Aorta (tissue), 5 donors: ENCODE measurements at regions not wholly inside any gene's neighbourhood (a gene's known extent, or its start where the extent isn't known, plus 50 kb on each side); places are given as distances from the start of the nearest gene placed in this dataset.

Experiments
- ATAC-seq: fragments of 200-7000 bp; cut with Tn5 transposase; one replicate; pipeline ENCODE4 v1.9.1; 2022; ENCODE audit warnings: moderate library complexity; ENCODE audit not compliant: low FRiP score
- DNase-seq, 2 donors: peaks; one replicate each; pipeline ENCODE4 v3.0.0-alpha.2; 2020
- H3K27ac ChIP-seq, 2 donors: one replicate each; pipeline ENCODE4 v1.5.1; 2013; ENCODE audit warnings: low read length in 2 of 2, mild to moderate bottlenecking in 2 of 2, moderate library complexity in 2 of 2, control low read depth in 1 of 2, inconsistent platforms in 1 of 2, low read depth in 1 of 2
- H3K27me3 ChIP-seq, 2 donors: one replicate each; pipeline ENCODE4 v1.6.1; 2013; ENCODE audit warnings: control low read depth in 1 of 2, low read length in 1 of 2, mild to moderate bottlenecking in 1 of 2, moderate library complexity in 1 of 2; ENCODE audit not compliant: insufficient read depth in 2 of 2, control insufficient read depth in 1 of 2
- H3K36me3 ChIP-seq, 2 donors: one replicate each; pipeline ENCODE4 v1.6.1; 2013; ENCODE audit warnings: control low read depth in 1 of 2, low read length in 1 of 2, mild to moderate bottlenecking in 1 of 2; ENCODE audit not compliant: insufficient read depth in 2 of 2, control insufficient read depth in 1 of 2
- H3K4me1 ChIP-seq, 2 donors: one replicate each; pipeline ENCODE4 v1.6.1; 2013; ENCODE audit warnings: low read length in 2 of 2, control low read depth in 1 of 2, mild to moderate bottlenecking in 1 of 2, moderate library complexity in 1 of 2; ENCODE audit not compliant: insufficient read depth in 2 of 2, control insufficient read depth in 1 of 2
- H3K4me3 ChIP-seq, 2 donors: one replicate each; pipeline ENCODE4 v1.5.1; 2013; ENCODE audit warnings: low read length in 2 of 2, control low read depth in 1 of 2, mild to moderate bottlenecking in 1 of 2
- H3K9me3 ChIP-seq: one replicate; pipeline ENCODE4 v1.6.1; 2013; ENCODE audit warnings: mild to moderate bottlenecking, low read length; ENCODE audit not compliant: control insufficient read depth
- WGBS, 2 donors: extraction: QIAGEN DNeasy Blood & Tissue Kit; methylation state at CpG; one replicate each; pipeline ENCODE4 v1.1.7; 2013; 5-methylcytosine and 5-hydroxymethylcytosine counted together
- intact Hi-C, 2 donors: fragments of 100-400 bp; cut with DNase I; formaldehyde crosslinking; loops; one replicate each; pipeline versions ENCODE4 v1.14.2 to v1.15.0; 2022
- donor health status: healthy with polysubstance abuse.
- donor health status: Bipolar disorder and iron deficiency.
- donor health status: DM: no; HTN: no; CAD: no.
- donor health status: DM: no; HTN: no; CAD: no.
- donor health status: DM: yes; HTN: yes; CAD: no.

- ATAC-seq, result no peak
These were observed 442.0 kb downstream of the DMRT2 start for GRCh38 chr9:1492156-1492555.

GRCh38 chr9:1495282-1496030 lies 445.3 kb downstream of the DMRT2 start:
- no peaks in the 10 kb centered on the region for H3K4me1 ChIP-seq
- no peak overlapping the region for H3K4me3 ChIP-seq
- no peaks in the 10 kb centered on the region for H3K27me3 ChIP-seq
- no peaks in the 10 kb centered on the region for H3K36me3 ChIP-seq
- ATAC-seq (no peak), DNase-seq (no peak)
- H3K9me3 ChIP-seq, result peaks cover 2% of the 10 kb centered on the region
- H3K27ac ChIP-seq, result no peak overlapping the region
- WGBS, 2 donors, result 83 to 92% methylated on average over 2 of the region's 2 CpGs
- intact Hi-C loops, result no loop called here

More at GRCh38 chr9:1492156-1492555, 442.0 kb downstream of the DMRT2 start:
- no peaks in the 10 kb centered on the region for H3K27me3 ChIP-seq
- peaks cover 3% of the 10 kb centered on the region for H3K9me3 ChIP-seq
- WGBS, 2 donors, result 66 to 73% methylated on average over 3 of the region's 3 CpGs
- no peak overlapping the region for H3K27ac ChIP-seq
- H3K36me3 ChIP-seq, result no peaks in the 10 kb centered on the region
- H3K4me1 ChIP-seq, result no peaks in the 10 kb centered on the region
- no peak overlapping the region for H3K4me3 ChIP-seq
- no peak for DNase-seq
- intact Hi-C loops, result no loop called here

DNA sequence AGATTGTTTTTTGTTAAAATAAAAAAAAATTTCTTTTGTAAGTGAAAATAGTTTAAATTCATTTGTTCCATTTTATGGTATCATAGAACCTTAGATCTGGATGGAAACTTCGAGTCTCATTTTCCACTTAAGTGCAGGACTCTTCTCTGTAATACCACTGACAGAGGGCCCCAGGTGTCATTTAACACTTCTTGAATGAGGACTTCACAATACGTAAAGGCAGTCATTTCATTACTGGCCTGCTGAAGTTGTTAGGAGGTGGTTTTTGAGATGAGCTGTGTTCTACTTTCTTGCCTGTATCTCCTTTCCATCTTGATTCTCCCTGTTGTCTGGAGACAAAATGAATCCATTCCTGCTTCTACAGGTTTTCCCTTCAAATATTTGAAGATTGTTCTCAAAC lies 455.3 kb downstream of the DMRT2 start:
- ATAC-seq, result no peak
- Histone ChIP-seq H3K27me3 (no peaks in the 10 kb centered on the region), H3K27ac (no peak overlapping the region), H3K9me3 (peaks cover 3% of the 10 kb centered on the region), H3K4me3 (no peak overlapping the region), H3K36me3 (no peaks in the 10 kb centered on the region), H3K4me1 (no peaks in the 10 kb centered on the region)
- WGBS, 2 donors, result 67 to 75% methylated on average over 2 of the region's 2 CpGs
- DNase-seq, result no peak
- intact Hi-C loops, result no loop called here

- Histone ChIP-seq H3K27ac (no peak overlapping the region), H3K9me3 (no peaks in the 10 kb centered on the region), H3K4me3 (no peak overlapping the region), H3K36me3 (no peaks in the 10 kb centered on the region), H3K4me1 (no peaks in the 10 kb centered on the region), H3K27me3 (no peaks in the 10 kb centered on the region)
- WGBS, 2 donors, result 73 to 77% methylated on average over 4 of the region's 4 CpGs
- ATAC-seq (no peak), DNase-seq (no peak)
- intact Hi-C loops, result no loop called here
These were observed 460.6 kb downstream of the DMRT2 start for GRCh38 chr9:1510712-1511111.

DNA sequence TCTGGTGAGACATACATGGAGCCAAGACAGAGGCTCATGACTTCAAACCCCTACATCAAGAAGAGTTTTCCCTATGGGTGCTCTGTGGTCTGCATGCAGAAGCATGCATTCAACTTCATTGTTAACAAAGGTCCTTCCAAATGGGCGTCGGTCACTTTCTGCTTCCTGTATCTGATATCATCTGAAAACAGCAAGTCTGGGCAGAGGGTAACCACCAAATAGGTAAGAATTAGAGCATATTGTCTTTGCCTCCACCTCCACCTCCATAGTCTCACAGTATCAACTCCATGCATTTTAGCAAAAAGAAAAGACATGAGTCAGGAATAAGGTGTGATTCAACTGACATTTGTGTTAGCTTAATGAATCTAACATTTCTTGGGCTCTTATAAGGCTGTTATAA lies 462.9 kb downstream of the DMRT2 start:
- Histone ChIP-seq H3K36me3 (no peaks in the 10 kb centered on the region), H3K27ac (no peak overlapping the region), H3K9me3 (no peaks in the 10 kb centered on the region), H3K27me3 (no peaks in the 10 kb centered on the region), H3K4me1 (no peaks in the 10 kb centered on the region), H3K4me3 (no peak overlapping the region)
- ATAC-seq (no peak), DNase-seq (no peak)
- intact Hi-C loops, result no loop called here
- WGBS, 2 donors, result 89% methylated on average over 2 of the region's 2 CpGs

DNA sequence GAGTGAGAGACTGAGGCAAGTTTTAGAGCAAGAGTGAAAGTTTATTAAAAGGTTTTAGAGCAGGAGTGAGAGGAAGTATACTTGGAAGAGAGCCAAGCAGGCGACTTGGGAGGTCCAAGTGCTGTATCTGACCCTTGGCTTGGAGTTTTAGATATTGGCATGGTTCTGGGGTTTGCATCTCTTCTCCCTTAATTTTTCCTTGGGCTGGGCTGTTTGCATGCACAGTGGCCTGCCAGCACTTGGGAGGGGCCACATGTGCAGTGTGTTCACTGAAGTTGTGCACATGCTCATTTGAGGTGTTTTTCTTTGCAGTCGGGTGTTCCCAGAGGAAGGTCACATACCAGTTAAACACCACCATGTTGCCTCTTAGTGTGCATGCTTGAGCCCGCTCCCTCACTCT lies 464.1 kb downstream of the DMRT2 start:
- no peaks in the 10 kb centered on the region for H3K4me1 ChIP-seq
- no peaks in the 10 kb centered on the region for H3K36me3 ChIP-seq
- no peaks in the 10 kb centered on the region for H3K27me3 ChIP-seq
- no peak overlapping the region for H3K27ac ChIP-seq
- ATAC-seq (no peak), DNase-seq (no peak)
- 46 to 50% methylated on average over 3 of the region's 3 CpGs for WGBS, 2 donors
- intact Hi-C loops, result loop anchor here in 1 of 2 donors (1.0 kb wide), 1 partner anchor 14 kb away; no protein-coding TSS in a partner anchor
- no peaks in the 10 kb centered on the region for H3K9me3 ChIP-seq
- H3K4me3 ChIP-seq, result no peak overlapping the region

- WGBS, 2 donors, result 77 to 87% methylated on average over 2 of the region's 2 CpGs
- no peaks in the 10 kb centered on the region for H3K9me3 ChIP-seq
- H3K27ac ChIP-seq, result no peak overlapping the region
- no peaks in the 10 kb centered on the region for H3K4me1 ChIP-seq
- no peak for ATAC-seq
- no peaks in the 10 kb centered on the region for H3K27me3 ChIP-seq
- intact Hi-C loops, result loop anchor here in 1 of 2 donors (1.0 kb wide), 1 partner anchor 15 kb away; no protein-coding TSS in a partner anchor
- no peaks in the 10 kb centered on the region for H3K36me3 ChIP-seq
- no peak for DNase-seq
- H3K4me3 ChIP-seq, result no peak overlapping the region
These were observed 464.7 kb downstream of the DMRT2 start for GRCh38 chr9:1514776-1515363.

DNA sequence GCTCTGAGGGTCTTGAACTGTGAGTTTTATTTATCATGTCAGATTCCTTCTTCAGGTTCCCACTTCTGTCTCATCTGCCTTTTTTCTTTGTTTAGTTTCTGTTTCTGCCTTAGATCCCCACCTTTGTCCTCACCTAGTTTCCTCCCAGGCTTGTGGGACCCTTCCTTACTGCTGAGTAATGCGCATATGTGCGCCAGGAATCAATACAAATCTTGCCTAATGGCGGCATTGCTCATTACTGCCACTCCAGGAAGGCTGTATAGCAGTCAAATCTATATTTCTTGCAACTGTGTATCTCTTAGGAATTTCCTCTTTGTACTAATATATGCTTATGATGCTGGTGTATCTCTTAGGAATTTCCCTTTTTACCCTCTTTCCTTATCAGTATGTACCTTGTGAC lies 465.4 kb downstream of the DMRT2 start:
- ATAC-seq (no peak), DNase-seq (no peak)
- no peaks in the 10 kb centered on the region for H3K4me1 ChIP-seq
- H3K36me3 ChIP-seq, result no peaks in the 10 kb centered on the region
- no peak overlapping the region for H3K4me3 ChIP-seq
- H3K27me3 ChIP-seq, result no peaks in the 10 kb centered on the region
- no peaks in the 10 kb centered on the region for H3K9me3 ChIP-seq
- WGBS, 2 donors, result 94% methylated on average over 3 of the region's 3 CpGs
- intact Hi-C loops, result no loop called here
- H3K27ac ChIP-seq, result no peak overlapping the region

DNA sequence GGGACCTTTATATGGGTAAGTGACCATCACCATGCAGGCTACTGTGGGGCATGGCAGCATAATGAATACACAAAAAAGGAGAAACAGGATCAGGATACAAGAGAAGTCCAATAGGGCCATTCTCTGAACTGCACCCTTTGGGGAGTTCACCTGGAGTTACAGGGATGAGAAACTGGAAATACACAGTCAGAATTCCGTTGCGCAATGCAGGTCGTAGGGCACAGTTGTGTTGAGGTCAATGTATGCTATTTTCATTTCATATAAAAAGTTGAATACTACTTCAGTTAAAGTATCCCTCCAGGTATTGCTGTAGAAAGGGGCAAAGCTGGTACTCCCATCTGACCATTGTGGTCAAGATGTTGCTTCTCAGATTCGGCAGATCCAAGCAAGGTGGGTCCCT lies 471.4 kb downstream of the DMRT2 start:
- WGBS, 2 donors, result 91 to 94% methylated on average over 4 of the region's 4 CpGs
- H3K9me3 ChIP-seq, result no peaks in the 10 kb centered on the region
- intact Hi-C loops, result no loop called here
- no peak overlapping the region for H3K4me3 ChIP-seq
- no peaks in the 10 kb centered on the region for H3K4me1 ChIP-seq
- no peaks in the 10 kb centered on the region for H3K36me3 ChIP-seq
- ATAC-seq (no peak), DNase-seq (no peak)
- no peak overlapping the region for H3K27ac ChIP-seq
- H3K27me3 ChIP-seq, result no peaks in the 10 kb centered on the region
